B cell (primary cell): ENCODE measurements at regions not wholly inside any gene's neighbourhood (a gene's known extent, or its start where the extent isn't known, plus 50 kb on each side); places are given as distances from the start of the nearest gene placed in this dataset.

Source experiments
- ATAC-seq: fragments of 200-7000 bp; cut with Tn5 transposase; one replicate; pipeline ENCODE4 v1.10.0; 2021; ENCODE audit warnings: low read depth, mild to moderate bottlenecking, moderate number of reproducible peaks, moderate library complexity
- CTCF ChIA-PET: fragments of 350-600 bp; sonication (Branson Sonifier 250); formaldehyde crosslinking; loops from one replicate; lab custom pipeline; 2021; ENCODE audit warnings: antibody characterized with exemption, inconsistent platforms; lab: Charles Lee
- POLR2A ChIA-PET: fragments of 350-600 bp; sonication (Branson Sonifier 250); formaldehyde crosslinking; loops from one replicate; lab custom pipeline; 2021; ENCODE audit warnings: antibody characterized with exemption; lab: Charles Lee
- DNase-seq: peaks from one replicate; pipeline ENCODE4 v3.0.0; 2013
- H2AFZ ChIP-seq: 2 replicates; pipeline ENCODE4 v1.6.1; 2012; ENCODE audit warnings: mild to moderate bottlenecking, low read depth, low read length; ENCODE audit not compliant: insufficient read depth, poor library complexity, severe bottlenecking
- H3K27ac ChIP-seq, 2 donors: 1 replicate in 1 of 2; 2 replicates in 1 of 2; pipeline ENCODE4 v1.5.1; 2012 to 2013; ENCODE audit warnings: low read length in 2 of 2, mild to moderate bottlenecking in 2 of 2, moderate library complexity in 1 of 2
- H3K27me3 ChIP-seq, 4 experiments: fragments of 200-600 bp in 1 of 4; sonication (generic) in 1 of 4; replicated peaks in 1 of 4; 1 replicate in 2 of 4; 2 replicates in 2 of 4; pipeline versions ENCODE4 v1.6.1 to v1.7.0; 2013 to 2016; ENCODE audit warnings: low read length in 3 of 4, mild to moderate bottlenecking in 2 of 4, mixed read lengths in 1 of 4, moderate library complexity in 1 of 4; ENCODE audit not compliant: insufficient read depth in 4 of 4, control insufficient read depth in 3 of 4; ENCODE audit errors: control extremely low read depth in 1 of 4
- H3K36me3 ChIP-seq, 2 experiments: replicated peaks in 1 of 2; 1 replicate in 1 of 2; 2 replicates in 1 of 2; pipeline versions ENCODE4 v1.6.1 to v1.7.1; 2013; ENCODE audit warnings: low read length in 1 of 2; ENCODE audit not compliant: insufficient read depth in 2 of 2, control insufficient read depth in 1 of 2; ENCODE audit errors: control extremely low read depth in 1 of 2, extremely low read depth in 1 of 2
- H3K4me1 ChIP-seq, 2 donors: fragments of 200-600 bp in 1 of 2; sonication (generic) in 1 of 2; 1 replicate in 1 of 2; 2 replicates in 1 of 2; pipeline versions ENCODE4 v1.5.1 to v1.6.1; 2013 to 2017; ENCODE audit warnings: low read length in 2 of 2; ENCODE audit not compliant: control insufficient read depth in 2 of 2, insufficient read depth in 2 of 2
- H3K4me2 ChIP-seq: replicated peaks from 2 replicates; pipeline ENCODE3; 2012; ENCODE audit warnings: mild to moderate bottlenecking, low read depth, low read length; ENCODE audit not compliant: poor library complexity, severe bottlenecking
- H3K4me3 ChIP-seq, 5 experiments: fragments of 200-600 bp in 1 of 5; sonication (generic) in 1 of 5; 1 replicate in 3 of 5; 2 replicates in 2 of 5; pipeline versions ENCODE4 v1.5.1 to v1.7.0; 2011 to 2016; ENCODE audit warnings: low read length in 4 of 5, mild to moderate bottlenecking in 4 of 5, low read depth in 2 of 5, control low read depth in 1 of 5, moderate library complexity in 1 of 5; ENCODE audit not compliant: insufficient read depth in 1 of 5; ENCODE audit errors: control extremely low read depth in 1 of 5, extremely low read depth in 1 of 5
- H3K79me2 ChIP-seq: fragments of 200-600 bp; sonication (generic); one replicate; pipeline ENCODE4 v1.6.0; 2016; ENCODE audit warnings: low read length; ENCODE audit not compliant: control insufficient read depth, insufficient read depth
- H3K9ac ChIP-seq: fragments of 200-600 bp; sonication (generic); 2 replicates; pipeline ENCODE4 v1.6.1; 2017; ENCODE audit warnings: mild to moderate bottlenecking, low read length, moderate library complexity
- H3K9me3 ChIP-seq, 3 donors: one replicate each; pipeline versions ENCODE4 v1.6.1 to v1.7.1; 2013; ENCODE audit warnings: low read length in 2 of 3; ENCODE audit not compliant: control insufficient read depth in 2 of 3, insufficient read depth in 1 of 3; ENCODE audit errors: control extremely low read depth in 1 of 3
- H4K20me1 ChIP-seq: 2 replicates; pipeline ENCODE4 v1.6.0; 2012; ENCODE audit warnings: mild to moderate bottlenecking, low read length; ENCODE audit not compliant: insufficient read depth, control insufficient read depth, poor library complexity, severe bottlenecking
- H3K27ac Mint-ChIP-seq: one replicate; pipeline ENCODE4 v1.8.0; 2021; ENCODE audit warnings: mixed read lengths
- H3K27me3 Mint-ChIP-seq: one replicate; pipeline ENCODE4 v1.8.0; 2021; ENCODE audit warnings: mixed read lengths
- H3K4me1 Mint-ChIP-seq: one replicate; pipeline ENCODE4 v1.8.0; 2021; ENCODE audit warnings: mixed read lengths
- H3K4me3 Mint-ChIP-seq: one replicate; pipeline ENCODE4 v1.8.0; 2021; ENCODE audit warnings: mixed read lengths
- H3K9me3 Mint-ChIP-seq: one replicate; pipeline ENCODE4 v1.8.0; 2022; ENCODE audit warnings: mixed read lengths; ENCODE audit not compliant: insufficient read depth
- CTCF ChIP-seq: fragments of 200-600 bp; IDR thresholded peaks from one replicate; pipeline ENCODE4 v1.8.0; 2022; ENCODE audit warnings: antibody characterized with exemption, mild to moderate bottlenecking
- EZH2 ChIP-seq: IDR thresholded peaks from 2 replicates; pipeline ENCODE4 v1.6.1; 2012; ENCODE audit warnings: borderline replicate concordance, low read depth, mild to moderate bottlenecking, moderate library complexity, low read length; ENCODE audit not compliant: insufficient read depth, poor library complexity, severe bottlenecking
- WGBS: methylation state at CpG from one replicate; pipeline ENCODE4 v1.1.5; 2013; ENCODE audit warnings: missing lambda C conversion rate; ENCODE audit not compliant: insufficient coverage; 5-methylcytosine and 5-hydroxymethylcytosine counted together
- intact Hi-C: fragments of 100-400 bp; cut with micrococcal nuclease; formaldehyde crosslinking; loops from one replicate; pipeline ENCODE4 v1.10.0; 2022

- Histone ChIP-seq H3K79me2 (no peaks in the 10 kb centered on the region), H3K9me3 (no peaks in the 10 kb centered on the region), H3K36me3 (no peaks in the 10 kb centered on the region), H3K27me3 (no peaks in the 10 kb centered on the region), H2AFZ (no peak overlapping the region), H3K4me2 (no peak overlapping the region), H3K4me1 (no peaks in the 10 kb centered on the region), H4K20me1 (no peaks in the 10 kb centered on the region), H3K9ac (no peak overlapping the region), H3K4me3 (no peak overlapping the region), H3K27ac (no peak overlapping the region)
- CTCF ChIA-PET, result no interaction called here
- Mint-ChIP-seq H3K4me3 (no peak overlapping the region), H3K4me1 (no peaks in the 10 kb centered on the region), H3K27ac (no peak overlapping the region), H3K27me3 (no peaks in the 10 kb centered on the region), H3K9me3 (no peaks in the 10 kb centered on the region)
- DNase-seq, result no peak
- no peak for TF ChIP-seq CTCF
- TF ChIP-seq EZH2, result no peak
- 79% methylated on average over 2 of the region's 7 CpGs for WGBS
- no peak for ATAC-seq
- intact Hi-C loops, result no loop called here
- POLR2A ChIA-PET, result no interaction called here
These were observed 282.2 kb upstream of the FAR2 start for GRCh38 chr12:28866715-28867503.

DNA sequence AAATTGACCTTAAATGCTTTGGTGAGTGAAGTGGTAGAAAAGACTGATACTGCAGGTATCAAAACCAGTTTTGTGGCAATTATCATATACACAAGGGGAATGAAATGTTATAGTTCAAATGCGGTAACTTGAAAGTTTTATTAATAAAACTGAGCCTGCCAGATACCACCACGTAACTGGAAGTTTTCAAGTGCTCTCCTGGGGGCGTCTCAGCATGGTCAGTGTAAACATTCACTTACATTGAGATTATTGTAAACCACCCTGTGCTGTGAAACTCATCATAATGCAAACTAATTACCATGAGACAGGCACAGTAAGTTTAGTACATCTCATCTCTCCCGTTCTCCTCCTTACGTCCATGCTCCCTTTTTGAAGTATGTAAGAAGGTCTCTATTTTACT, 280.7 kb upstream of the FAR2 start:
- H4K20me1 ChIP-seq, result no peaks in the 10 kb centered on the region
- no peaks in the 10 kb centered on the region for H3K36me3 ChIP-seq
- POLR2A ChIA-PET, result no interaction called here
- H3K79me2 ChIP-seq, result no peaks in the 10 kb centered on the region
- no peak for TF ChIP-seq CTCF
- H3K4me3 ChIP-seq, result no peak overlapping the region
- WGBS, result 65% methylated on average over 2 of the region's 5 CpGs
- CTCF ChIA-PET, result no interaction called here
- no peaks in the 10 kb centered on the region for H3K4me1 ChIP-seq
- Mint-ChIP-seq H3K9me3 (no peaks in the 10 kb centered on the region), H3K4me3 (no peak overlapping the region), H3K27ac (no peak overlapping the region), H3K4me1 (no peaks in the 10 kb centered on the region), H3K27me3 (no peaks in the 10 kb centered on the region)
- ATAC-seq (no peak), DNase-seq (no peak)
- no peak overlapping the region for H3K27ac ChIP-seq
- no peaks in the 10 kb centered on the region for H3K27me3 ChIP-seq
- no peak overlapping the region for H3K4me2 ChIP-seq
- intact Hi-C loops, result no loop called here
- no peak overlapping the region for H3K9ac ChIP-seq
- no peaks in the 10 kb centered on the region for H3K9me3 ChIP-seq
- H2AFZ ChIP-seq, result no peak overlapping the region
